ENCODE measurements at regions not wholly inside any gene's neighbourhood (a gene's known extent, or its start where the extent isn't known, plus 50 kb on each side); places are given as distances from the start of the nearest gene placed in this dataset.
"Not testable (repeated sequence)": the region's sequence is repeated elsewhere in the genome, so short reads cannot be mapped to it uniquely, and the experiment has no call there.

GRCh38 chr13:50485979-50486935, 357.2 kb downstream of the DLEU7 start:
- Histone ChIP-seq H3K4me1 (no peaks in the 10 kb centered on the region), H3K27me3 (no peaks in the 10 kb centered on the region), H3K4me3 (no peak overlapping the region), H3K27ac (no peak overlapping the region), H3K36me3 (no peaks in the 10 kb centered on the region), H3K9me3 (no peaks in the 10 kb centered on the region)
- intact Hi-C loops (cut with DNase I), result no loop called here
- ATAC-seq, result peak; percentile 31
- DNase-seq, result no peak
- no peak for TF ChIP-seq CTCF (IDR thresholded peaks at IDR 0.05)

GRCh38 chr13:50493683-50494082, 349.8 kb downstream of the DLEU7 start:
- intact Hi-C loops (cut with DNase I), result no loop called here
- Histone ChIP-seq H3K27me3 (no peaks in the 10 kb centered on the region), H3K36me3 (no peaks in the 10 kb centered on the region), H3K4me3 (no peak overlapping the region), H3K27ac (no peak overlapping the region), H3K9me3 (no peaks in the 10 kb centered on the region), H3K4me1 (peaks cover 0 to 9% of the 10 kb centered on the region in 2 donors)
- no peak for DNase-seq
- no peak for TF ChIP-seq CTCF (IDR thresholded peaks at IDR 0.05)
- ATAC-seq, result peak; percentile 61

GRCh38 chr13:50494138-50494537, 349.4 kb downstream of the DLEU7 start:
- H3K27me3 ChIP-seq, result no peaks in the 10 kb centered on the region
- H3K36me3 ChIP-seq, result no peaks in the 10 kb centered on the region
- no peak for TF ChIP-seq CTCF (IDR thresholded peaks at IDR 0.05)
- no peaks in the 10 kb centered on the region for H3K9me3 ChIP-seq
- DNase-seq (no peak), ATAC-seq (no peak)
- intact Hi-C loops (cut with DNase I), result no loop called here
- no peak overlapping the region for H3K27ac ChIP-seq
- H3K4me1 ChIP-seq, result peaks cover 0 to 9% of the 10 kb centered on the region in 2 donors
- no peak overlapping the region for H3K4me3 ChIP-seq

GRCh38 chr13:50503212-50503611, 340.3 kb downstream of the DLEU7 start:
- intact Hi-C loops (cut with DNase I); H3K9me3 ChIP-seq; ATAC-seq; H3K27ac ChIP-seq; DNase-seq; H3K27me3 ChIP-seq; H3K4me3 ChIP-seq; H3K36me3 ChIP-seq; H3K4me1 ChIP-seq: not testable (repeated sequence)

- intact Hi-C loops (cut with DNase I), result no loop called here
Observed at GRCh38 chr13:50509167-50509566, 334.3 kb downstream of the DLEU7 start.

More at GRCh38 chr13:50509167-50509566, 334.3 kb downstream of the DLEU7 start:
- Histone ChIP-seq H3K27me3 (no peaks in the 10 kb centered on the region), H3K4me1 (peaks cover 17 to 25% of the 10 kb centered on the region in 2 donors), H3K27ac (no peak overlapping the region), H3K9me3 (no peaks in the 10 kb centered on the region), H3K4me3 (no peak overlapping the region), H3K36me3 (no peaks in the 10 kb centered on the region)
- DNase-seq (no peak), ATAC-seq (no peak)
- no peak for TF ChIP-seq CTCF (IDR thresholded peaks at IDR 0.05)

Data from left lung (tissue), 4 donors.